NB4 (cell line): ENCODE measurements at regions not wholly inside any gene's neighbourhood (a gene's known extent, or its start where the extent isn't known, plus 50 kb on each side); places are given as distances from the start of the nearest gene placed in this dataset.

Source experiments
- TF ChIP-seq, protein P1 (sequence below): IDR thresholded peaks from one replicate; pipeline ENCODE4 v1.5.1; 2012; ENCODE audit warnings: low read depth, low read length
- TF ChIP-seq, protein P2 (sequence below): IDR thresholded peaks from 2 replicates; pipeline ENCODE4 v1.6.1; 2011; ENCODE audit warnings: low read depth, low read length

DNA sequence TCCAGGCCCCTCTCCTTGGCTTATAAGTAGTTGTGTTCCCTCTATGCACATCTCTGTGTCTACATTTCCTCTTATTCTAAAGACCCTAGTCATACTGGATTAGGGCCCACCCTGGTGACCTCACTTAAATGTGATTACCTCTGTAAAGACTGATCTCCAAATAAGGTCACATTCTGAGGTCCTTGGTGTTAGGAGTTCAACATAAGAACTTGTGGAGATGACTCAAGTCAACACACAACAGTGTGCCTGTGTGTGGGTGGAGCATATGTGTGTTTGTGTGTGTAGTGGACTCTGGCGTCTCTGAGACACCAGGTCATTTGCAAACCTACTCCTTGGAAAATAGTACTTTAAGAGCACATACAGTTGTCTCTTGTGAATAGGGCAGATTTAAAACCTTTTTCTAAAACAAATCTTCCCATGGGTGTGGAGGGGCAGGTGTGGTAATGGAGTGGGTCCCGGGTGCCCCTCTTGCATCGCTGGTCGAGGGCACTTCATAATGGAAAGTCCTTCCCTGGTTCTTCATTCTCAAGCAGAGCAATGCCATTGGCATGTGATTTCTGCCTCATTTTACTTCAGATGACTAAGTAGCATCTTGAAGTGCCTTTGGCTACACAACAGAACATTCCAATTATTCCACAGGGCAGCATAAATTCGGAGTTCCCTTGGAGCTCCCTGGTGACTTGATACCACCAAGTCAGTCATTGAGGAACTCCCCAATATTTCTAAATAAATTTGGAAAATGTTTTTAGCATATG is 84.4 kb downstream of the C9orf152 start:
- TF ChIP-seq, protein P1, sequence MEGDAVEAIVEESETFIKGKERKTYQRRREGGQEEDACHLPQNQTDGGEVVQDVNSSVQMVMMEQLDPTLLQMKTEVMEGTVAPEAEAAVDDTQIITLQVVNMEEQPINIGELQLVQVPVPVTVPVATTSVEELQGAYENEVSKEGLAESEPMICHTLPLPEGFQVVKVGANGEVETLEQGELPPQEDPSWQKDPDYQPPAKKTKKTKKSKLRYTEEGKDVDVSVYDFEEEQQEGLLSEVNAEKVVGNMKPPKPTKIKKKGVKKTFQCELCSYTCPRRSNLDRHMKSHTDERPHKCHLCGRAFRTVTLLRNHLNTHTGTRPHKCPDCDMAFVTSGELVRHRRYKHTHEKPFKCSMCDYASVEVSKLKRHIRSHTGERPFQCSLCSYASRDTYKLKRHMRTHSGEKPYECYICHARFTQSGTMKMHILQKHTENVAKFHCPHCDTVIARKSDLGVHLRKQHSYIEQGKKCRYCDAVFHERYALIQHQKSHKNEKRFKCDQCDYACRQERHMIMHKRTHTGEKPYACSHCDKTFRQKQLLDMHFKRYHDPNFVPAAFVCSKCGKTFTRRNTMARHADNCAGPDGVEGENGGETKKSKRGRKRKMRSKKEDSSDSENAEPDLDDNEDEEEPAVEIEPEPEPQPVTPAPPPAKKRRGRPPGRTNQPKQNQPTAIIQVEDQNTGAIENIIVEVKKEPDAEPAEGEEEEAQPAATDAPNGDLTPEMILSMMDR: no peak
- TF ChIP-seq, protein P2, sequence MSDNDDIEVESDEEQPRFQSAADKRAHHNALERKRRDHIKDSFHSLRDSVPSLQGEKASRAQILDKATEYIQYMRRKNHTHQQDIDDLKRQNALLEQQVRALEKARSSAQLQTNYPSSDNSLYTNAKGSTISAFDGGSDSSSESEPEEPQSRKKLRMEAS: no peak
